ENCODE measurements at regions not wholly inside any gene's neighbourhood (a gene's known extent, or its start where the extent isn't known, plus 50 kb on each side); places are given as distances from the start of the nearest gene placed in this dataset.

- H3K27me3 ChIP-seq (ENCODE audit: control insufficient read depth in 5 of 5, insufficient read depth in 4 of 5, low read length in 5 of 5): no peaks in the 10 kb centered on the region
Measured at GRCh38 chr3:116815321-116815720, 105.7 kb downstream of the TUSC7 start.

GRCh38 chr3:116815831-116816588 lies 106.4 kb downstream of the TUSC7 start:
- H3K4me3 ChIP-seq (ENCODE audit: low read depth in 1 of 5, low read length in 5 of 5): no peak overlapping the region
- no peak overlapping the region for H3K9ac ChIP-seq (ENCODE audit: low read length in 5 of 5)
- H3K4me1 ChIP-seq (ENCODE audit: control insufficient read depth in 5 of 5, insufficient read depth in 5 of 5, low read length in 5 of 5): no peaks in the 10 kb centered on the region
- H3K27me3 ChIP-seq (ENCODE audit: control insufficient read depth in 5 of 5, insufficient read depth in 4 of 5, low read length in 5 of 5): no peaks in the 10 kb centered on the region
- H3K27ac ChIP-seq (ENCODE audit: low read depth, low read length): no peak overlapping the region
- no peaks in the 10 kb centered on the region for H3K36me3 ChIP-seq (ENCODE audit: control insufficient read depth in 5 of 5, insufficient read depth in 5 of 5, low read length in 5 of 5)
- no peaks in the 10 kb centered on the region for H3K9me3 ChIP-seq (ENCODE audit: control insufficient read depth in 5 of 5, low read length in 5 of 5)

More at GRCh38 chr3:116815321-116815720, 105.7 kb downstream of the TUSC7 start:
- Histone ChIP-seq H3K4me3 (ENCODE audit: low read depth in 1 of 5, low read length in 5 of 5) (no peak overlapping the region), H3K36me3 (ENCODE audit: control insufficient read depth in 5 of 5, insufficient read depth in 5 of 5, low read length in 5 of 5) (no peaks in the 10 kb centered on the region), H3K9me3 (ENCODE audit: control insufficient read depth in 5 of 5, low read length in 5 of 5) (peaks cover 0 to 3% (median 0%) of the 10 kb centered on the region in 5 donors), H3K27ac (ENCODE audit: low read depth, low read length) (no peak overlapping the region), H3K9ac (ENCODE audit: low read length in 5 of 5) (no peak overlapping the region), H3K4me1 (ENCODE audit: control insufficient read depth in 5 of 5, insufficient read depth in 5 of 5, low read length in 5 of 5) (no peaks in the 10 kb centered on the region)

- Histone ChIP-seq H3K36me3 (ENCODE audit: control insufficient read depth in 5 of 5, insufficient read depth in 5 of 5, low read length in 5 of 5) (no peaks in the 10 kb centered on the region), H3K9me3 (ENCODE audit: control insufficient read depth in 5 of 5, low read length in 5 of 5) (no peaks in the 10 kb centered on the region), H3K27me3 (ENCODE audit: control insufficient read depth in 5 of 5, insufficient read depth in 4 of 5, low read length in 5 of 5) (no peaks in the 10 kb centered on the region), H3K4me3 (ENCODE audit: low read depth in 1 of 5, low read length in 5 of 5) (no peak overlapping the region), H3K27ac (ENCODE audit: low read depth, low read length) (no peak overlapping the region), H3K4me1 (ENCODE audit: control insufficient read depth in 5 of 5, insufficient read depth in 5 of 5, low read length in 5 of 5) (no peaks in the 10 kb centered on the region), H3K9ac (ENCODE audit: low read length in 5 of 5) (no peak overlapping the region)
Measured at GRCh38 chr3:116821371-116821770, 111.8 kb downstream of the TUSC7 start.

- Histone ChIP-seq H3K9ac (ENCODE audit: low read length in 5 of 5) (no peak overlapping the region), H3K4me3 (ENCODE audit: low read depth in 1 of 5, low read length in 5 of 5) (no peak overlapping the region), H3K36me3 (ENCODE audit: control insufficient read depth in 5 of 5, insufficient read depth in 5 of 5, low read length in 5 of 5) (no peaks in the 10 kb centered on the region), H3K27ac (ENCODE audit: low read depth, low read length) (no peak overlapping the region), H3K4me1 (ENCODE audit: control insufficient read depth in 5 of 5, insufficient read depth in 5 of 5, low read length in 5 of 5) (no peaks in the 10 kb centered on the region), H3K27me3 (ENCODE audit: control insufficient read depth in 5 of 5, insufficient read depth in 4 of 5, low read length in 5 of 5) (no peaks in the 10 kb centered on the region), H3K9me3 (ENCODE audit: control insufficient read depth in 5 of 5, low read length in 5 of 5) (no peaks in the 10 kb centered on the region)
Measured at GRCh38 chr3:116824208-116824607, 114.6 kb downstream of the TUSC7 start.

GRCh38 chr3:116833202-116833601 lies 123.6 kb downstream of the TUSC7 start:
- Histone ChIP-seq H3K9ac (ENCODE audit: low read length in 5 of 5) (no peak overlapping the region), H3K27ac (ENCODE audit: low read depth, low read length) (no peak overlapping the region), H3K36me3 (ENCODE audit: control insufficient read depth in 5 of 5, insufficient read depth in 5 of 5, low read length in 5 of 5) (no peaks in the 10 kb centered on the region), H3K9me3 (ENCODE audit: control insufficient read depth in 5 of 5, low read length in 5 of 5) (no peaks in the 10 kb centered on the region), H3K4me1 (ENCODE audit: control insufficient read depth in 5 of 5, insufficient read depth in 5 of 5, low read length in 5 of 5) (no peaks in the 10 kb centered on the region), H3K27me3 (ENCODE audit: control insufficient read depth in 5 of 5, insufficient read depth in 4 of 5, low read length in 5 of 5) (no peaks in the 10 kb centered on the region), H3K4me3 (ENCODE audit: low read depth in 1 of 5, low read length in 5 of 5) (no peak overlapping the region)

- Histone ChIP-seq H3K36me3 (ENCODE audit: control insufficient read depth in 5 of 5, insufficient read depth in 5 of 5, low read length in 5 of 5) (no peaks in the 10 kb centered on the region), H3K9me3 (ENCODE audit: control insufficient read depth in 5 of 5, low read length in 5 of 5) (no peaks in the 10 kb centered on the region), H3K27ac (ENCODE audit: low read depth, low read length) (no peak overlapping the region), H3K27me3 (ENCODE audit: control insufficient read depth in 5 of 5, insufficient read depth in 4 of 5, low read length in 5 of 5) (no peaks in the 10 kb centered on the region), H3K4me3 (ENCODE audit: low read depth in 1 of 5, low read length in 5 of 5) (no peak overlapping the region), H3K4me1 (ENCODE audit: control insufficient read depth in 5 of 5, insufficient read depth in 5 of 5, low read length in 5 of 5) (no peaks in the 10 kb centered on the region), H3K9ac (ENCODE audit: low read length in 5 of 5) (no peak overlapping the region)
Measured at GRCh38 chr3:116834816-116835215, 125.2 kb downstream of the TUSC7 start.

GRCh38 chr3:116835658-116836057 lies 126.1 kb downstream of the TUSC7 start:
- H3K27me3 ChIP-seq (ENCODE audit: control insufficient read depth in 5 of 5, insufficient read depth in 4 of 5, low read length in 5 of 5): no peaks in the 10 kb centered on the region

GRCh38 chr3:116836286-116836685 lies 126.7 kb downstream of the TUSC7 start:
- Histone ChIP-seq H3K4me3 (ENCODE audit: low read depth in 1 of 5, low read length in 5 of 5) (no peak overlapping the region), H3K27ac (ENCODE audit: low read depth, low read length) (no peak overlapping the region), H3K27me3 (ENCODE audit: control insufficient read depth in 5 of 5, insufficient read depth in 4 of 5, low read length in 5 of 5) (no peaks in the 10 kb centered on the region)

More at GRCh38 chr3:116835658-116836057, 126.1 kb downstream of the TUSC7 start:
- Histone ChIP-seq H3K27ac (ENCODE audit: low read depth, low read length) (no peak overlapping the region), H3K4me1 (ENCODE audit: control insufficient read depth in 5 of 5, insufficient read depth in 5 of 5, low read length in 5 of 5) (no peaks in the 10 kb centered on the region), H3K36me3 (ENCODE audit: control insufficient read depth in 5 of 5, insufficient read depth in 5 of 5, low read length in 5 of 5) (no peaks in the 10 kb centered on the region), H3K9me3 (ENCODE audit: control insufficient read depth in 5 of 5, low read length in 5 of 5) (no peaks in the 10 kb centered on the region), H3K4me3 (ENCODE audit: low read depth in 1 of 5, low read length in 5 of 5) (no peak overlapping the region), H3K9ac (ENCODE audit: low read length in 5 of 5) (no peak overlapping the region)

GRCh38 chr3:116837483-116837882 lies 127.9 kb downstream of the TUSC7 start:
- Histone ChIP-seq H3K27ac (ENCODE audit: low read depth, low read length) (no peak overlapping the region), H3K27me3 (ENCODE audit: control insufficient read depth in 5 of 5, insufficient read depth in 4 of 5, low read length in 5 of 5) (no peaks in the 10 kb centered on the region), H3K4me1 (ENCODE audit: control insufficient read depth in 5 of 5, insufficient read depth in 5 of 5, low read length in 5 of 5) (no peaks in the 10 kb centered on the region), H3K9me3 (ENCODE audit: control insufficient read depth in 5 of 5, low read length in 5 of 5) (no peaks in the 10 kb centered on the region), H3K4me3 (ENCODE audit: low read depth in 1 of 5, low read length in 5 of 5) (no peak overlapping the region), H3K9ac (ENCODE audit: low read length in 5 of 5) (no peak overlapping the region), H3K36me3 (ENCODE audit: control insufficient read depth in 5 of 5, insufficient read depth in 5 of 5, low read length in 5 of 5) (no peaks in the 10 kb centered on the region)

More at GRCh38 chr3:116836286-116836685, 126.7 kb downstream of the TUSC7 start:
- Histone ChIP-seq H3K9ac (ENCODE audit: low read length in 5 of 5) (no peak overlapping the region), H3K4me1 (ENCODE audit: control insufficient read depth in 5 of 5, insufficient read depth in 5 of 5, low read length in 5 of 5) (no peaks in the 10 kb centered on the region), H3K36me3 (ENCODE audit: control insufficient read depth in 5 of 5, insufficient read depth in 5 of 5, low read length in 5 of 5) (no peaks in the 10 kb centered on the region), H3K9me3 (ENCODE audit: control insufficient read depth in 5 of 5, low read length in 5 of 5) (no peaks in the 10 kb centered on the region)

- no peaks in the 10 kb centered on the region for H3K4me1 ChIP-seq (ENCODE audit: control insufficient read depth in 5 of 5, insufficient read depth in 5 of 5, low read length in 5 of 5)
Measured at GRCh38 chr3:116841003-116841735, 131.6 kb downstream of the TUSC7 start.

More at GRCh38 chr3:116841003-116841735, 131.6 kb downstream of the TUSC7 start:
- Histone ChIP-seq H3K36me3 (ENCODE audit: control insufficient read depth in 5 of 5, insufficient read depth in 5 of 5, low read length in 5 of 5) (no peaks in the 10 kb centered on the region), H3K4me3 (ENCODE audit: low read depth in 1 of 5, low read length in 5 of 5) (no peak overlapping the region), H3K27ac (ENCODE audit: low read depth, low read length) (no peak overlapping the region), H3K9me3 (ENCODE audit: control insufficient read depth in 5 of 5, low read length in 5 of 5) (no peaks in the 10 kb centered on the region), H3K9ac (ENCODE audit: low read length in 5 of 5) (no peak overlapping the region), H3K27me3 (ENCODE audit: control insufficient read depth in 5 of 5, insufficient read depth in 4 of 5, low read length in 5 of 5) (no peaks in the 10 kb centered on the region)

Measured in subcutaneous abdominal adipose tissue (tissue), 5 donors.